Suppressor macrophage treated with lipopolysaccharide for 1 hour (primary cell): ENCODE measurements at regions not wholly inside any gene's neighbourhood (a gene's known extent, or its start where the extent isn't known, plus 50 kb on each side); places are given as distances from the start of the nearest gene placed in this dataset.

Experiments
- DNase-seq, 3 donors: peaks; one replicate each; pipeline ENCODE4 v3.0.0-alpha.2; 2020 to 2022

DNA sequence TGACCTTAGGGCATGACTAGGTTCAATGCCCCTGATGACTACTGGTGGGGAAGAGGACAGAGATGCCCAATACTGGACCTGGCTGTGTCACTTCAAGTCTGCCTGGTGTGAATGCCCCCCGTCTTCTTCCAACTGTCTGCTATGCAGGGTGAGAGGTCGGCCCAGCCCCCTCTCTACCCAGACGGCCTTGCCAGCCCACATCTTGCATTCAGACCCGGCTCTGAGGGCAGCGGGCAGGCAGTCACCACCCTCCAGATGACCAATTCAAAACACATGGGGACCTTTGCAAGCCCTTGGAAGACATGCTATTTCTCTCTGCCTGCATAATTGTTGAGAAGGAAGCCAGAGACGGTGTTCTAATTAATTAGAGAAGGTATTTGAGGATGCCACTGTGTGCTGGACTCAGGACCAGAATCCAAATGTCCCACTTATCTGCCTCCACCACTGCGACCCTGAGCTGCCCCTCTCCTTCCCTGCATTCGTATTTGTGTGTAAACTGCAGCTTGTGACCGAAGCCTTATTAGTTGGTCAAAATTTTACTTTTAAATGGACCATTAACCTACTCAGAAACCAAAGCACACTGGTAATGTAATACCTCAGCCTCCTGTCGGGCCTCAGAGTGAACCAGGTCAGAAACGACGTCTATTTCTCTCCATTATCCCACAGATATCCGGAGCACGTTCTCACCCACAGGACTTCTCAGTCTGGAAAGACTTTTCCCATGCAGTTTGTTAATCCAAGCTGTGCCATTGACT lies 407.0 kb downstream of the ZNF536 start:
- DNase-seq, result no peak

DNA sequence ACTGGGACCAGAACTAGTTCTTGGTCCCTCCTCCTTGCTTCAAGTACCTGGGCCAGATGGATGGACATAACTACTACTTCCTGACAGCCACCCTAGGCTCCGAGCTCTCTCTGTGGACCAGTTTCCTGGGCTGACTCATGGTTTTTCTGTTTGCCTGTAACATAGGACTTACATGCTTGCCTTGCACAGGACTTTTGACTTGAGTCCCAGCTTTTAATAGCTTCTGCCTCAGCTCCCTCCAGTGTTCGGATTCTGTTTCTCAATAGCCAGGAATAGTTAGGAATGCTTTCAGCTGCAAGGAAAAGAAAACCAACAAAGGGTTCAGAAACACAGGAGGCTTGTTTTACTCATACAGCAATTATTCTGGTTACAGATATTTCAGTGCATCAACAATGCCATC lies 405.9 kb downstream of the ZNF536 start:
- no peak for DNase-seq

DNA sequence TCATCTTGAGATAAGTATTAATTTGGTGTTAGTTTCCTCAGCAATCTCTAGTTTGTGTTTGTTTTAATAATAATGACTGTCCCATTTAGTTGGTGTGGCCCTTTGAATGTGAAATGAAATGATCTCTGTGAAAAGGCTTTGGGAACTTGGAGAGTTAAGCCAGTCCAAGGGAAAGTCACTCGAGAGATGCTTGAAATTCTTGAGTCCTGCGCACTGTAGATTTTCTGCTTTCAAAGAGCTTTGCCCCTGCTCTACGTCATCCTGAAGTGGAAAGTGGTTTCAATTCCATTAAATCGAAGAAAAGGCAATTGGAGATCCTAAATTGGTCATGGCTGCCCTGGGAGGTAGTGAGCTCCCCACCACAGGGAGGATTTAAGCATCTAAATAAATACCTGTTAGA lies 403.8 kb downstream of the ZNF536 start:
- no peak for DNase-seq

DNA sequence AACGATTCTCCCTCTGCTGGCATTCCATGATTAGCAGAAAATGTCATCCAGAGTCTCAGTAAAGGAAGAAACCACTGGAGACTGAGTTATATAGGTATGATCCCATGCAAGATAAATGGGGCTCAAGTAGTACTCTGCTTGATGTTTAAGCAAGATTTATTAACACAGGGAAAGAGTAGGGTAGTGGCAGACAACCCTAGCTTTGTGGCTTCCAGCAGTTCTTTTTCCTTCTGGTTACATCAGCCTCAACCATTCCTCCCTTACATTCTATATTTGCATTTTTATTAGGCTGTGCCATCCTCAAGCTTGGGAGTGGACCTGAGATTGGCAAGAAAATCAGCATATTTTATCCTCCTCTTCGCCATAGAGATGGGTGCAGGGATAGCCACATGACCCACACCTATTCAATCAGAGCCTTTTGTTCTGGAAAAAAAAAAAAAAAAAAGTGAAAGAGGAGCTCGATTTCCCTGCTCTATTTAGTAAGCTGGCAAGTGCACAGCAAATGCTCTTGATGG lies 402.1 kb downstream of the ZNF536 start:
- no peak for DNase-seq

DNA sequence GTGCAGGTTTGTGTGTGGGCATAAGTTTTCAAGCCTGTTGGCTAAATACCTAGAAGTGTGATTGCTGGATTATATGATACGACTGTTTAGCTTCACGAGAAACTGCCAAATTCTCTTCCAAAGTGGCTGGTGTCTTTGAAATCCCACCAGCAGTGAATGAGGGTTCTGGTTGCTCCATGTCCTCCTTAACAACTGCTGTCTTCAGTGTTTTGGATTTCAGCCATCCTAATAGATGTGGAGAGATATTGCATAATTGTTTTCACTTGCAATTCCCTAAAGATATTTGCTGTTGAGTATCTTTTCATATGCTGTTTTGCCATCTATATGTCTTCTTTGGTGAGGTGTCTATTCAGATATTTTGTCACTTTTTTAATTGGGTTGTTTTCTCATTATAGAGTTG lies 390.5 kb downstream of the ZNF536 start:
- no peak for DNase-seq

DNA sequence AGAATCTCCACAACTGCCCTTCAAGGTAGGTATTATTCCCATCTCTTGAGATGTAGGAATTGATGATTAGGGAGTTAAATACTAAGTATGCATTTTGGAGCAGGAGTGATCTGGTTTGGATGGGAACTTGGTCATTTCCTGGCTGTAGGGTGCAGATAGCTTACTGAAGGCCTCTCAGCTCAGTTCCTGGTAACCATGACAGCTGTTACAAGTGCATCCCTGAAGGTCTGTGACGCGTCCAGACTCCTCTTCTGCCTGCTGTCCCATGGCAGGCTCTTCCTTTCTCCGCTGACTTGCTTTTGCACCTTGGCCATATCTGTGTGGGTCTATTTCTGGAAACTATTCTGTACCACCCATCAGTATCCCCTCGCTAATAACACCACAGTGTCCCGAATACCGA lies 387.8 kb downstream of the ZNF536 start:
- no peak for DNase-seq

DNA sequence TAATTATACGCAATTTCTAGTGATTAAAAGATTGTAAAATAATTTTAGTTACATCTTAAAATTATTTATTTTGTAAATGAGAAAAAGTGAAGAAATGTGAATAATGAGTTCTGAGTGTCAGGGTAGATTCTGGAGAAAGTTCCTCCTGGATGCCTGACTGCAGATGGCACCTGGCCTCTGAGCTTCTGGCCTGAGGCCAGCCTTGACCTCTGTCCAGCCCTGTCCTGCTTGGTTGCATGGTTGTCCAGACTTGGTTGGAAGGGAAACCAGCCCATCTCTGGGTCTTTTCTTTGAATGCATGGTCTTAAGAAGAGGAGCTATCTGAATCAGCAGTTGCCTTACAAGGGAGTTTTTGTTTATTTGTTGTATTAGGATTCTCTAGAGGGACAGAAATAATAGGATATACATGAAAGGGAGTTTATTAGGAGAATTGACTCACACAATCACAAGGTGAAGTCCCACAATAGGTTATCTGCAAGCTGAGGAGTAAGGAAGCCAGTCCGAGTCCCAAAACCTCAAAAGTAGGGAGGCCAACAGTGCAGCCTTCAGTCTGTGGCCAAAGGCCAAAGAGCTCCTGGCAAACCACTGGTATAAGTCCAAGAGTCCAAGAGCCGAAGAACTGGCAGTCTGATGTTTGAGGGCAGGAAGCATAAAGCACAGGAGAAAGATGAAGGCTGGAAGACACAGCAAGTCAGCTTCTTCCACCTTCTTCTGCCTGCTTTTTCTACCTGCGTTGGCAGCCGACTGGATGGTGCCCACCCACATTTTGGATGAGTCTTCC lies 385.8 kb downstream of the ZNF536 start:
- no peak for DNase-seq

DNA sequence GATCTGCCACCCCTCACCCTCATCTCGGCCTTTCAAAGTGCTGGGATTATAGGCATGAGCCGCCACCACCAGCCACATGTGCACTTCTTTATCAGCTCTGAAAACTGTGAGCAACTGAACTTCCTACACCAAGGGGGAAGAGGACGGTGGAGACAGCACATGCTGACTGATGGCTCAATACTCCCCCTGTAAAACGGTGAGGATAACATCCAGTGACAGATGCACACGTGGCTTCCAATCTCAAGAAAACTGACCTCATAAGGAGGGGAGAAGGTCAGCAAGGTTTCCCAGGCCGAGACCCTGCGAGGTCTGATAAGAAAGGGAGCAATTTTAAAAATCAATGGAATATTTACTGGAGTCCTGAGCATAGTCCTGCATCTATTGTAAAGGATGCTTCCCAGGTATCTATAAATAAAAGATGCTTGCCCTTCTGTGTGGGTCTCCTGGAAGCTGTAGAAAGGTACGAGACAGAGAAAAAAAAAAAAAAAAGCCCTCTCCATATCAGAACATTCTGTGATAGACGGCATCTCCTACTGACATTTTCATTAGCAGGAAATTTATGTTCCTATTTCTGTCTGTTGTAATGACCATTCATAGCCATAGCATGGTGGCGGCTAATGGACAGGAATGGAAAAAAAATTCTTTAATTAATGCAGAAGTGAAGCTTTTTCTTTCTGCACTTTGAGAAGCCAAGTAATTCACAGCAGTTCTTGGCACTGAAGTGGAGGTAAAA lies 385.1 kb downstream of the ZNF536 start:
- no peak for DNase-seq

DNA sequence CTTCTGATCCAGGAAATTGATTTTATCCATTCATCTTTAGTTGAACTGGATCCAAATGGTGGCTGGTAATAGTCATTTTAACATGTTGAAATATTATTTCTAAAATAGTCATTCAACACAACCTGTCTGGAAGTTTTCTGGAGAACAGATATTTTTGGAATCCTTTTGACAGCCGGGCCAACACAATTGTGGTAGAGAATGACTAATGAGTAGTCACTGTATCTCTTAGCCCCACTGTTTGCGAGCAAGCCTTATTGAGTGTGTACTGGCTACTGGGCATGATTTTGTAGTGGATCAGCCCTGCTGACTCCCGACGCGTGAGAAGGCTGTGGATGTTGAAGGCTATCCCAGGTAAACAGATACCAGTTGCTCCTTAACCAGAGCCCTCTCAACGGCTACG lies 383.4 kb downstream of the ZNF536 start:
- no peak for DNase-seq

DNA sequence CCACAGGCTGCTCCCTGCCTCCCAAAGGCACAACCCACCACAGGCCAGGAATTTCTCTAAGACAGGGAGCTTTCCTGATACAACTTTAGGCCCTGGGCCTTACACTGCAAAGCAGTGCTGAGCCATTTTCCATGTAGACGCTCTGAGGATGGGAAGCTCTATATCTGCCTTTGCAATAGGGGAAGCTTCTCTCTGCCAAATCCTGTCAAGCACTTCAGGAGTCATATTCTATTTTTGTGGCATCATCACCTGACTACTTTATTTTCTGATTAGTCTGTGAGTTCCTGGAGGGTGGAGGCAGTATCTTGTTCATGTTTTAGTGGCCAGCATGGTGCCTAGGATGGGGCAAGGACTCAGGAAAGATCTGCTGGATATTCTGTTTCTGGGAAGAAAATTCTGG lies 382.0 kb downstream of the ZNF536 start:
- no peak for DNase-seq

DNA sequence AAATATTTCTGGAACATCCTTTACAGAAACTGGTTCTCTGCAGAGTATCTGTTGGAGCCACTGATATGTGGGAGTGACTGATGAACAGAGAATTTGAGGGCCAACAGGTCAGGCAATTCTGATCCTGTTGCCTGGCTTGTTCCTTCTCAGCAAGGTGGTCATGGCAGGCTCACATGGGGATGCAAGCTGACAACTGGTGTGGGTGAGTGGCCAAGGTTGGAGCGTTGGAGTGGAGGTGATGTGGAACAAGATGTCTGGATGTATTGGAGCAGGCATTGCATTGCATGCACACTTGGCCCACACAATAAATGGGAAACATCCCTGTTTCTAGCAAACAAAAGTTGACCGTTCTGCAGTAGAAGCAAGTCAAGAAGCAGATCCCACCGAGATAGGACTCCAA lies 380.7 kb downstream of the ZNF536 start:
- no peak for DNase-seq

DNA sequence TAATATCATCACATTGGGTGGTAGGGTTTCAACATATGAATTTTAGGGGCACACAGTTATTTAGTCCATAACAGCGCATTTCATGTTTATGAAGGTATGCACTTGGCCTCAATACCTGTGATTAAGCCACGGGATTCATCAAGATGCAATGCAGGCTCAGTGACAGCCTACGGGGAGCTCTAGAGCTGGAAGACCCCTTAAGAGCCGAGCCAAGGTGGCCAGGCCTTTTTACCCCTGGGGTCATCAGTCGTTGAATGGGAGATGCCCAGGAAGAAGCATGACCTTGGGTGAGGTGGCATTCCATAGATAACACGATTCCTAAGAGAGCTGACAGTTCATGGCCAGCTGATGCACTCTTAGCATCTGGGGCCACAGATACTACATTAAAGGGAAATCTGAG lies 380.0 kb downstream of the ZNF536 start:
- DNase-seq, result no peak

DNA sequence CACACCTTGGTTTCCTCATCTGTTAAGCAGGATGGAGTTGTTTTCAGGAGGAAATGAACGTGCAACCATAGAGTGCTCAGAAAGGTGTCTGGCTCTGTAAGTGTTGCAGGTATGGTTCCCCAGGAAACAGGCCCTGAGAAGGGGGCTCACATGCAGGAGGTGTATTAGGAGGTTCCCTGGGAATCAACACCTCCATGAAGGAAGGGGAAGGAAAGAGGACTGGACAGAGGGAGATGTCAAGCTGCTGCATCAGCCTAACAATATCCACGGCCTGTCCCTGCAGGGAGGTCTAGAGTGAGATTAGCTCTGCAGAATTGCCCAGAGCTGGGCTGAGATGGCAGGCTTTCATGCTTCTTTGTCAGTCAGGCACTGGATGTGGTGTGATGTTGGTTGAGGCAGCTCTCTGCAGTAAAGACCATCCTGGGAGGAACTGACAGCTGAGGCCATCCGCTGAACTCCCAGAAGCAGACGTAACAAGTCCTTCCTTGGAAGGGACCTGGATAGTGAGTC lies 373.3 kb downstream of the ZNF536 start:
- DNase-seq, result no peak

DNA sequence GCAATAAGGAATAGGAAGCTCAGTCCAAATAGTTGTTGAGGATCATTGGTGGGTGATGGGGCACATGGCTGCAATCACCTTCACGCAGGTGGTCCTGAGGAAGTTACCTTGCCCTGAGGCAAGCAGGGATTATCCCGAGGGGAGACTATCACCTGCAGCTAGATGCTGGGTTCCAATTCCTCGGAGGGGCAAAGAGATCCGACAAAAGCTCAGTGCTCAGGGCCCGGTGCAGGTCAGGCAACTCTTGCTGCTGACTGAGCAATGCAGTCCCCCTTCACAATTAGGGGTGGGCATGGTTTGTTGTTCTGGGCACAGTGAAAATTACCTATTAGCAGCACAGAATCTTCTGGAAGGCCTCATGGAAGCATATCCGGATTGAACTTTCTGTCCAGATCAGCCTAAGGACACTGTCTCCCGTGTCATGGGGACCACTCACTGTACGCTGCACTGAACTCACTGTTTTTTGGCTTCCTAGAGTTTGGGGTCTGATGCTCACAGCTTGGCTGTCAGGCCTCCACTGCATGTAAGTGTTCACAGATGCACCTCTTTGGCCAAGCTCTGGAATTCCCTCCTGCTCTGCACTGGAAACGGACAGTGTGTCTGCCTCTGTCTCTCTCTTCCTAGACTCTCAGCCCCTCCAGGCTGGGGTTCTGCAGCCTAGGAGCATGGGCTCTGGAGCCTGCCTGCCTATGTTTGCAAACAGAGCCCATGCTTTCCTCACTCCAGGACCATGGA lies 372.7 kb downstream of the ZNF536 start:
- DNase-seq, result no peak

DNA sequence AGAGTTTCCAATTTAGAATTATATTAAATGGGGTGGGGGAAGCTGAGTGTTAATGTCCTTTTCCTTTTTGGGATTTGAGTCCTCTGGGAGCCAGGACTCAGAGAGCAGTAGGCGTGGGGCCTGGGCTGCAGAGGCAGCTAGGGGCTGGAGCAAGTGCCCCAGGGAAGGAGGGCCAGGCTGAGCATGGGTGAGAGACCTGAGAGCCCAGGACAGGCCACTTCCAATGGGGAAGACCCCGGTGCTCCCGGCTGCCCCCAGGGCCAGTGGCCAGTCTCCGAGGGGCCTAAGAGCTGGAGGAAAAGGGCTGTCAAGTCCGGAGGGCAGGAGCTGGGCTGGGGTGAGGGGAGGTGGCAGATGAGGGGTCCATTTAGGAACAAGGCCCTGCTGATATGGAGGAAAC lies 371.5 kb downstream of the ZNF536 start:
- no peak for DNase-seq

DNA sequence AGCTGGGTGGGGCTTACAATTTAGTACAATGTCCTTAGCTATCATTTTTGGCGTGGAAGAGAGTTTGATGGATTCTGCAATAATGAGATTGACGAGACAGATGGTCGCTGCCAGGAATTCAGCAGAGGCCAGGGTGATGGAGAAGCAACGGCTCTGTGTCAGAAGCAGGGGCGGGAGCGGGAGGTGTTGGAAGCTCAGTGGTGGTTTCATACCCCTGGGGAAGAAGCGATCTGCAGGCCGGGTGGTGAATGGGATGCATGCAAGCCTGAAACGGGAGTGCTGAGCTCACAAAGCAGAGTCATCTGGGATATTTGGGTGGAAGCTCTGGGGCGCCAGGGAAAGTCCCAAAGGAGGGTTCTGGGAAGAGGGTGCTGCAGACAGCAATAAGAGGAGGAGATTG lies 370.8 kb downstream of the ZNF536 start:
- no peak for DNase-seq

DNA sequence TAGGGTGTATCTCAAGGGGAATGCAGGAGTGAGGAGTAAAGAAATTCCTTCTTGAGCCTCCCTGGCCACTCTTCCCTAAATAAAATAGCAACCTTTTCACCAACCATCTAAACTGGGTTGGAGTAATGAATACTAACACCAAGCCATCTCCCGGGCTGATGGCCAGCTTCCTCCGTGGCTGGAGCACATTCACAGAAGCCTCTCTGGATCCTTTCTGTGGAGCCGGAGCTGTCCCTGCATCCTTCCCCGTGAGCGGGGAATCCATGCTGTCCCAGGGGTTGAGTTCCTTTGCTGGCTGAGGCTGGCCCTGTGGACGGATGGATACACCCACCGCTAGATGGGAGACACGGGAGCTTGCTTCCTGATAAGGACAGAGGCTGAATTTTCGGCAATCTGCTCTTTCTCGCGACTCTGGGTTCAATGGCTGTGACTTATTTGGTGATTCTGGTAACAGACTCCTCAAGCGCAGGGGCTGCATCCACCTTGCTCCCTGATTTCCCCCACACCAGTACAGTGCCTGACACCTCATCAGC lies 370.3 kb downstream of the ZNF536 start:
- DNase-seq, result no peak

DNA sequence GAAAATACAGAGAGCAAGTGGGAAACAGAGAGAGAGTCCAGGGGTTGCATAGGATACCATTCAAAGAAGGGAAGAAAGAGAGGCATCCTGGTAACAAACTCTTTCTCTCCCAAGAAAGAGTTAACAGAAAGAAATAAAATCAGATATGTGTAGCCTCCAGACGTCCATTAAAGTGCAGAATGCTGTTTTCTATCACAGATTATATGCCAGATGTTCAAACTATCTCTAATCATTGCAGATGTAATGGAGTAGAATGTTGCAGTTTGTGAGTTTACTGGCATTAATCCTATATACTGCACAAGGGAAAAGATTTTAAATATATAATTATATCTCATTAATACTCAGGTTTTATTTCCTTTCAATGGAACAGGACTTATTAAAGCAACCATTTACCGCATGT lies 369.4 kb downstream of the ZNF536 start:
- no peak for DNase-seq

DNA sequence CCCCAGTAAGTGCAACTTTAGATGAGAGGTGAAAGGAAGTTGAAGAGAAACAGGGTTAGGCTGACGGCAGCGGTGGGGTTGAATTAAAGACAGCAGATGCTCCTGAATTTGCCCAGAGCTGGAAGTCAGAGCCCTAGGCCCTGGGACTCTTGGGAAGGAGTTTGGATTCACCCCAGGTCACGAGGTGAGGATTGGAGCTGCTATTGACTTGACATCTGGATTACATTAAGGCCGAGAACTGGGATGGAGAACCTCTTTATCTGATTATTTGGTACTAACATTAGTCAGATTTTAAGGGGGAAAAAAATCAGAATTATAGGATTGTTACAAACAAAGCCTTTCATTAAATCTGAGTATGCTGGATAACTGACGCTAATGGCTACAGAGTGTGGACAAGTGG lies 367.2 kb downstream of the ZNF536 start:
- no peak for DNase-seq

DNA sequence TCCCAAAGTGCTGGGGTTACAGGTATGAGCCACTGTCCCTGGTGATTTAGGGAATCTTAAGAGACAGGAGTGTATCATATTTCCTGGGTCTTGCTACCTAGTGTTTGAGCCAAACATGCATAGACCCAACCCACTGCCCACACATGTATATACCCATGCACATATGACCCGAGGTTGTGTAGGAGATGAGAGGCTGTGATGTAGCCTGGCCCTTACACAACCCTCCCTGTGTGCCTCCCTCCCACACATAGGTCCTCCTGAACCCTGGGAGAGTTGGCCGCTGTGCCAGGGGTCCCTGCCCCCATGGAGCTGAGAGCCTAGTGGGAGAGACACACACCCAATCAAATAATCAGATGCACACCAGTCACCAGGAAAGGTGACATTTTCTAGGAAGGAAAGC lies 365.9 kb downstream of the ZNF536 start:
- no peak for DNase-seq

DNA sequence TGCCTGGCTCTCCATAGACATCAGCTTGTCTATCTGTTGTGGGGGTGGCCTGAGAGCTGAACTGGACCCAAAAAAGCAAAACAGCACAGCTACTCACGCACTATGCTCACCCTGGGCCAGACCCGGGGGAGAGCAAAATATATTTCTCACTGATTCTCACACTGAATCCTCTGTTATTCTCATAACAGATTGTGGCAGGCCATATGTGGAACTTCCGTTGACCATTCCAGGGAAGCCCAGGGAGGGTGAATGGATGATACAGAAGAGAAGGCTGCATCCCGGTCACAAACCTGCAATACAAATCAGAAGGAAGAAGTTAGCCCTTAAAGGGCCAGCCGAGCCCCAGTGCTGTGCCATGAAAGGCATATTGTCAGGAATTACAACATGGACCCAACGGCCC lies 362.5 kb downstream of the ZNF536 start:
- no peak for DNase-seq

DNA sequence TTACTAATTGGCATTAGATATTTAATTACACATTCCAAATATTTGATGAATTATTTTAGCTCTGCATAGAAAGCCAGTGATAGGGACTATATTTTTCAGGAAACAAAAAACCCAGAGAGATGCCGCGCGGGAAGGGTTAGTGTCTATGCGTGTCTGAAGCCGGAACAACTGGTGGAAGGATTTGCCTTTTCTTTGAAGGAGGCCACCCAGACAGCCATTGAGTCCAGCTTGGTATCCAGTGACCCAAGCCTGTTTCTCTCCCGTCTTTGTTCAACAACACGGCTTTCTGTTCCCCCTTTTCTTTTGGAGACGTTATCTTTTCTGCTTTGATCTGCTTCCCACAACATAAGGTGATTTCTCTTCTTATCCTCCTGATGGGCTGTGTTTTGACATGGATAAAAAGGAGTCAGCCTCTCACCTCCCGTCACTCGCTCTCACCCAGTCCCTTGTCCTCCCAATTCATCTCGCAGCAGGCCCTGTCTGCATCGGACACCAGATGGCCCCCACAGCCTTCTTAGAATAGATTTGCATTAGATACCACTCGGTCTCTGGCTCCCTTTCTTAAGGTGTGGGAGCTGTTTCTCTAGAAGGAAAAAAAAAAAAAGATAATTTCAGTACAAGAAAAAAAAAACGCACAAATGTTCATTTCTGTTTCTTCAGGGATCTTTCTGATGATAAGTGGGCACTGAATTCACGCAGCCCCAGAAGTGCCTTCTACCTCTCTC lies 361.8 kb downstream of the ZNF536 start:
- no peak for DNase-seq
